Panc1 (cell line): ENCODE measurements at regions not wholly inside any gene's neighbourhood (a gene's known extent, or its start where the extent isn't known, plus 50 kb on each side); places are given as distances from the start of the nearest gene placed in this dataset.

Experiments used
- ATAC-seq: fragments of 200-7000 bp; cut with Tn5 transposase; 2 replicates; pipeline ENCODE4 v1.9.1; 2020; ENCODE audit warnings: mild to moderate bottlenecking, moderate library complexity
- BruUV-seq: library from RNA; stranded (reverse); fragments of 400-500 nt; replicated peaks from 2 replicates; lab custom pipeline; 2021; lab: Mats Ljungman, UMichigan
- CTCF ChIA-PET: fragments of 300-600 bp; sonication (Branson Sonifier 250); formaldehyde crosslinking; loops from one replicate; lab custom pipeline; 2022; ENCODE audit warnings: antibody characterized with exemption; lab: Charles Lee
- POLR2A ChIA-PET: fragments of 300-600 bp; sonication (Branson Sonifier 250); formaldehyde crosslinking; loops from one replicate; lab custom pipeline; 2022; ENCODE audit warnings: antibody characterized with exemption; lab: Charles Lee
- DNase-seq: peaks from one replicate; pipeline ENCODE4 v3.0.0-alpha.2; 2010; ENCODE audit warnings: low read depth, low spot score
- H3K27ac ChIP-seq: 2 replicates; pipeline ENCODE4 v1.5.1; 2011; ENCODE audit warnings: mild to moderate bottlenecking, low read length, inconsistent platforms
- H3K27me3 ChIP-seq: fragments of 200-500 bp; sonication (Bioruptor generic); 2 replicates; pipeline ENCODE4 v1.6.0; 2014; ENCODE audit warnings: low read length, inconsistent platforms; ENCODE audit not compliant: control insufficient read depth, insufficient read depth
- H3K36me3 ChIP-seq: fragments of 200-500 bp; sonication (Bioruptor generic); 2 replicates; pipeline ENCODE4 v1.5.1; 2014; ENCODE audit warnings: inconsistent platforms, mild to moderate bottlenecking, low read length, moderate library complexity; ENCODE audit not compliant: control insufficient read depth, insufficient read depth
- H3K4me1 ChIP-seq: 2 replicates; pipeline ENCODE4 v1.5.1; 2011; ENCODE audit warnings: inconsistent platforms, mild to moderate bottlenecking, low read length, moderate library complexity; ENCODE audit not compliant: control insufficient read depth, insufficient read depth
- H3K4me3 ChIP-seq, 2 experiments: 2 replicates each; pipeline ENCODE4 v1.5.1; 2011 to 2012; ENCODE audit warnings: low read depth in 2 of 2, low read length in 2 of 2, mild to moderate bottlenecking in 2 of 2, inconsistent platforms in 1 of 2, moderate library complexity in 1 of 2
- H3K9me3 ChIP-seq: fragments of 200-500 bp; sonication (Bioruptor generic); 2 replicates; pipeline ENCODE4 v1.5.1; 2014; ENCODE audit warnings: low read depth, mild to moderate bottlenecking, inconsistent platforms, low read length, moderate library complexity; ENCODE audit not compliant: control insufficient read depth, insufficient read depth
- CTCF ChIP-seq: fragments of 450-650 bp; IDR thresholded peaks from 2 replicates; pipeline ENCODE4 v1.5.1; 2017; ENCODE audit warnings: mild to moderate bottlenecking
- POLR2AphosphoS5 ChIP-seq: IDR thresholded peaks from 2 replicates; pipeline ENCODE4 v1.6.1; 2012; ENCODE audit warnings: mild to moderate bottlenecking, low read depth, low read length, moderate library complexity
- REST ChIP-seq, 2 experiments: IDR thresholded peaks; 2 replicates each; pipeline ENCODE4 v1.6.1; 2011 to 2012; ENCODE audit warnings: low read depth in 2 of 2, control low read depth in 1 of 2, low read length in 1 of 2, mild to moderate bottlenecking in 1 of 2, moderate library complexity in 1 of 2; ENCODE audit not compliant: insufficient read depth in 1 of 2
- SIN3A ChIP-seq: IDR thresholded peaks from 2 replicates; pipeline ENCODE4 v1.6.1; 2012; ENCODE audit warnings: low read depth, mild to moderate bottlenecking, low read length, moderate library complexity, borderline replicate concordance; ENCODE audit not compliant: insufficient read depth
- TCF7L2 ChIP-seq: IDR thresholded peaks from 2 replicates; pipeline ENCODE4 v1.6.1; 2011; ENCODE audit warnings: mild to moderate bottlenecking, low read depth, low read length, inconsistent platforms
- in situ Hi-C: cut with HindIII; loops from 2 replicates; pipeline ENCODE4 v1.10.0; 2016; ENCODE audit warnings: low sequenced_read_pairs, low pct_unique_long_range_greater_than_20kb
- intact Hi-C: fragments of 100-400 bp; cut with micrococcal nuclease; formaldehyde crosslinking; loops from one replicate; pipeline ENCODE4 v1.10.0; 2022; ENCODE audit not compliant: unreplicated experiment

GRCh38 chr1:18549906-18550305 lies 69.2 kb downstream of the KLHDC7A start:
- intact Hi-C loops (no loop called here), in situ Hi-C loops (no loop called here)
- Histone ChIP-seq H3K4me1 (no peaks in the 10 kb centered on the region), H3K9me3 (no peaks in the 10 kb centered on the region), H3K27me3 (peaks cover 10% of the 10 kb centered on the region; the same call in 1 of the 2 replicates), H3K36me3 (no peaks in the 10 kb centered on the region), H3K27ac (no peak overlapping the region), H3K4me3 (no peak overlapping the region)
- ChIA-PET POLR2A (no interaction called here), CTCF (interaction anchor here (0.7 kb wide), 1 partner anchor 64 kb away, joined by 3 read pairs; no protein-coding TSS in a partner anchor)
- ATAC-seq: no peak
- TF ChIP-seq REST (IDR thresholded peaks at IDR 0.05; ENCODE audit: insufficient read depth in 1 of 2, low read depth in 2 of 2, low read length in 1 of 2): no peak
- no peak for TF ChIP-seq POLR2AphosphoS5
- no peak for TF ChIP-seq CTCF
- TF ChIP-seq SIN3A: no peak
- TF ChIP-seq TCF7L2: no peak
- DNase-seq: no peak
- no TSS peak for BruUV-seq

GRCh38 chr1:18552631-18553030 lies 71.9 kb downstream of the KLHDC7A start:
- CTCF ChIA-PET: no interaction called here
- POLR2A ChIA-PET: no interaction called here
- DNase-seq: no peak
- ATAC-seq: no peak
- Histone ChIP-seq H3K27me3 (peaks cover 9% of the 10 kb centered on the region; the same call in 1 of the 2 replicates), H3K9me3 (no peaks in the 10 kb centered on the region), H3K36me3 (no peaks in the 10 kb centered on the region), H3K27ac (no peak overlapping the region), H3K4me3 (no peak overlapping the region), H3K4me1 (0 out of 2 replicates have a peak, but pooled peaks cover under 1% of the 10 kb centered on the region)
- intact Hi-C loops: no loop called here
- no peak for TF ChIP-seq REST (IDR thresholded peaks at IDR 0.05; ENCODE audit: insufficient read depth in 1 of 2, low read depth in 2 of 2, low read length in 1 of 2)
- TF ChIP-seq CTCF: no peak
- no peak for TF ChIP-seq POLR2AphosphoS5
- TF ChIP-seq TCF7L2: no peak
- TF ChIP-seq SIN3A: no peak
- BruUV-seq: no TSS peak
- in situ Hi-C loops: no loop called here
